Islet precursor cell (in vitro differentiated cells): ENCODE measurements at regions not wholly inside any gene's neighbourhood (a gene's known extent, or its start where the extent isn't known, plus 50 kb on each side); places are given as distances from the start of the nearest gene placed in this dataset.

Source experiments
- DNase-seq: peaks from one replicate; pipeline ENCODE4 v3.0.0-alpha.2; 2018

- no peak for DNase-seq
These were observed 564.2 kb upstream of the PITX2 start for GRCh38 chr4:111187108-111187507.

- DNase-seq, result no peak
These were observed 575.6 kb upstream of the PITX2 start for GRCh38 chr4:111198446-111198845.

- DNase-seq, result no peak
These were observed 581.9 kb upstream of the PITX2 start for GRCh38 chr4:111204797-111205196.

- DNase-seq, result peak; percentile 71
These were observed 586.1 kb upstream of the PITX2 start for GRCh38 chr4:111208970-111209369.

GRCh38 chr4:111209706-111210105 is 586.8 kb upstream of the PITX2 start:
- DNase-seq, result peak; percentile 73

GRCh38 chr4:111210595-111210994 is 587.7 kb upstream of the PITX2 start:
- DNase-seq, result no peak

GRCh38 chr4:111213531-111213930 is 590.7 kb upstream of the PITX2 start:
- DNase-seq, result no peak

- no peak for DNase-seq
These were observed 591.5 kb upstream of the PITX2 start for GRCh38 chr4:111214371-111214770.

GRCh38 chr4:111215755-111216154 is 592.9 kb upstream of the PITX2 start:
- DNase-seq, result no peak

GRCh38 chr4:111216791-111217190 is 593.9 kb upstream of the PITX2 start:
- DNase-seq, result no peak

- DNase-seq, result no peak
These were observed 598.5 kb upstream of the PITX2 start for GRCh38 chr4:111221371-111221770.

GRCh38 chr4:111228396-111228795 is 605.5 kb upstream of the PITX2 start:
- no peak for DNase-seq

- no peak for DNase-seq
These were observed 606.0 kb upstream of the PITX2 start for GRCh38 chr4:111228874-111229273.

GRCh38 chr4:111230265-111230664 is 607.4 kb upstream of the PITX2 start:
- no peak for DNase-seq

GRCh38 chr4:111231281-111231680 is 608.4 kb upstream of the PITX2 start:
- DNase-seq, result no peak

GRCh38 chr4:111234939-111235338 is 612.1 kb upstream of the PITX2 start:
- DNase-seq, result no peak

- peak; percentile 42 for DNase-seq
These were observed 641.0 kb upstream of the PITX2 start for GRCh38 chr4:111263836-111264235.

GRCh38 chr4:111266937-111267336 is 644.1 kb upstream of the PITX2 start:
- DNase-seq, result peak; percentile 41

GRCh38 chr4:111267786-111268185 is 644.9 kb upstream of the PITX2 start:
- no peak for DNase-seq

GRCh38 chr4:111268769-111269414 is 646.0 kb upstream of the PITX2 start:
- DNase-seq, result no peak

- DNase-seq, result no peak
These were observed 646.6 kb upstream of the PITX2 start for GRCh38 chr4:111269439-111269838.

- no peak for DNase-seq
These were observed 651.2 kb upstream of the PITX2 start for GRCh38 chr4:111274060-111274459.

GRCh38 chr4:111274486-111274885 is 651.6 kb upstream of the PITX2 start:
- no peak for DNase-seq

- no peak for DNase-seq
These were observed 658.3 kb upstream of the PITX2 start for GRCh38 chr4:111281219-111281618.

- DNase-seq, result no peak
These were observed 659.2 kb upstream of the PITX2 start for GRCh38 chr4:111282035-111282434.
